ENCODE measurements at regions not wholly inside any gene's neighbourhood (a gene's known extent, or its start where the extent isn't known, plus 50 kb on each side); places are given as distances from the start of the nearest gene placed in this dataset.

DNA sequence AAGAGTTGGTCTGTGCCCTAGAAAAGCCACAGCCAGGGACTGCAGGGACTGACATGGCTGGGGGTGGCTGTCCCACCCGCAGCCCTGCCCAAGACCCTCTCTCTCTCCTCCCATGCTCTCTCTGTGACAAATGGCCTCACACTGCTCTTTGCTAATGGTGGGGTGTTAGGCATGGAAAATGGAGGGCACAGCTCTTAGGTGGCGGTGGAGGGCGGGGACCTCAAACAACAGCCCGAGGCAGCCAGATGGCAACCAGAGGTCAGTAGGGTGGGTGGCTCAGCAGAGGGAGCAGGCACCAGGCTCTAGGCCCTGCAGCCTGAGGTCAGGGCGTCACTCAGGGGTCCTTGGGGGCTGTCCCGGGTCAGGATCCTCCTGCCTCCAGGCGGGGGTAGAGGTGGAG, 73.9 kb upstream of the DAB2IP start:
- H3K23me2 ChIP-seq (ENCODE audit: low read depth, low read length): 0 out of 2 replicates have a peak, but pooled peaks cover 2% of the 10 kb centered on the region
- no peak for FAIRE-seq
- no peak overlapping the region for H2BK20ac ChIP-seq (ENCODE audit: low read length)
- H4K20me1 ChIP-seq (replicated peaks in 1 of 2; ENCODE audit: control insufficient read depth in 1 of 2, insufficient read depth in 2 of 2, low read length in 2 of 2): no peaks in the 10 kb centered on the region
- no peaks in the 10 kb centered on the region for H3K79me1 ChIP-seq (ENCODE audit: low read depth, low read length)
- no peak overlapping the region for H3K4ac ChIP-seq (replicated peaks; ENCODE audit: insufficient read length, low read depth, low read length)
- H3K9ac ChIP-seq (replicated peaks in 1 of 4; ENCODE audit: extremely low read depth in 1 of 4, low read depth in 3 of 4, low read length in 3 of 4): no peak overlapping the region
- H4K8ac ChIP-seq (ENCODE audit: extremely low read depth, insufficient read depth, low read length): no peak overlapping the region
- 0 out of 2 replicates have a peak overlapping the region, but pooled peaks have one; percentile 40 for H2BK15ac ChIP-seq (ENCODE audit: low read length)
- no peak overlapping the region for H3K23ac ChIP-seq (ENCODE audit: insufficient read length)
- H2AFZ ChIP-seq (ENCODE audit: low read length): no peak overlapping the region
- H3K36me3 ChIP-seq (ENCODE audit: control insufficient read depth in 2 of 4, insufficient read depth in 4 of 4, low read length in 3 of 4): no peaks in the 10 kb centered on the region
- H3K9me3 ChIP-seq (ENCODE audit: insufficient read depth in 2 of 2, low read depth in 1 of 2, low read length in 1 of 2): no peaks in the 10 kb centered on the region
- DNase-seq (ENCODE audit: low read depth in 1 of 2, low spot score in 2 of 2): no peak
- no peak overlapping the region for H3K14ac ChIP-seq (ENCODE audit: insufficient read length)
- CTCF ChIA-PET (ENCODE audit: partially characterized antibody): interaction anchor here (1.3 to 8.4 kb wide), 6 partner anchors 8 to 27 kb away, joined by 3 to 57 read pairs (median 8); no protein-coding TSS in a partner anchor
- no peak overlapping the region for H4K5ac ChIP-seq (ENCODE audit: insufficient read length, low read depth, low read length)
- no peak overlapping the region for H2AK5ac ChIP-seq (ENCODE audit: low read depth, low read length)
- H3K56ac ChIP-seq (replicated peaks; ENCODE audit: insufficient read length, low read depth, low read length): no peak overlapping the region
- POLR2A ChIA-PET (ENCODE audit: partially characterized antibody): no interaction called here
- H3K4me1 ChIP-seq (replicated peaks in 1 of 4; ENCODE audit: control insufficient read depth in 3 of 4, insufficient read depth in 4 of 4, low read length in 3 of 4): peaks cover 0 to 16% (median 12%) of the 10 kb centered on the region in 4 experiments; a peak in 6 of 7 replicates
- H3K27ac ChIP-seq (ENCODE audit: low read depth, low read length): no peak overlapping the region
- H3K18ac ChIP-seq (ENCODE audit: extremely low read depth, low read length): no peak overlapping the region
- no peaks in the 10 kb centered on the region; a peak in 2 of 7 replicates for H3K27me3 ChIP-seq (replicated peaks in 1 of 4; ENCODE audit: control insufficient read depth in 3 of 4, extremely low read depth in 1 of 4, insufficient read depth in 3 of 4, low read length in 3 of 4)
- 79% methylated on average over 6 of the region's 7 CpGs; no CpG with 5 or more reads in 1 of the 2 experiments for WGBS, 2 experiments (ENCODE audit: extremely low coverage in 1 of 2, insufficient coverage in 1 of 2, insufficient read length in 1 of 2, insufficient replicate concordance in 2 of 2, low coverage in 1 of 2, low lambda C conversion rate in 2 of 2, missing lambda C conversion rate in 1 of 2)
- no peak overlapping the region for H3K4me2 ChIP-seq (ENCODE audit: insufficient read depth in 1 of 2, low read depth in 2 of 2, low read length in 2 of 2)
- H3K4me3 ChIP-seq (ENCODE audit: extremely low read depth in 1 of 4, insufficient read depth in 2 of 4, low read depth in 3 of 4, low read length in 4 of 4): no peak overlapping the region
- H2BK5ac ChIP-seq (ENCODE audit: low read depth, low read length): no peak overlapping the region
- 0 out of 2 replicates have a peak overlapping the region, but pooled peaks have one; percentile 39 for H2BK12ac ChIP-seq (ENCODE audit: low read depth, low read length)
- no peaks in the 10 kb centered on the region for H3K79me2 ChIP-seq (ENCODE audit: control insufficient read depth in 1 of 2, insufficient read depth in 2 of 2, low read length in 2 of 2)
- no peak overlapping the region for H2BK120ac ChIP-seq (replicated peaks; ENCODE audit: low read depth, low read length)
- H4K91ac ChIP-seq (replicated peaks; ENCODE audit: insufficient read length, low read length): no peak overlapping the region
- TF ChIP-seq, protein P1, sequence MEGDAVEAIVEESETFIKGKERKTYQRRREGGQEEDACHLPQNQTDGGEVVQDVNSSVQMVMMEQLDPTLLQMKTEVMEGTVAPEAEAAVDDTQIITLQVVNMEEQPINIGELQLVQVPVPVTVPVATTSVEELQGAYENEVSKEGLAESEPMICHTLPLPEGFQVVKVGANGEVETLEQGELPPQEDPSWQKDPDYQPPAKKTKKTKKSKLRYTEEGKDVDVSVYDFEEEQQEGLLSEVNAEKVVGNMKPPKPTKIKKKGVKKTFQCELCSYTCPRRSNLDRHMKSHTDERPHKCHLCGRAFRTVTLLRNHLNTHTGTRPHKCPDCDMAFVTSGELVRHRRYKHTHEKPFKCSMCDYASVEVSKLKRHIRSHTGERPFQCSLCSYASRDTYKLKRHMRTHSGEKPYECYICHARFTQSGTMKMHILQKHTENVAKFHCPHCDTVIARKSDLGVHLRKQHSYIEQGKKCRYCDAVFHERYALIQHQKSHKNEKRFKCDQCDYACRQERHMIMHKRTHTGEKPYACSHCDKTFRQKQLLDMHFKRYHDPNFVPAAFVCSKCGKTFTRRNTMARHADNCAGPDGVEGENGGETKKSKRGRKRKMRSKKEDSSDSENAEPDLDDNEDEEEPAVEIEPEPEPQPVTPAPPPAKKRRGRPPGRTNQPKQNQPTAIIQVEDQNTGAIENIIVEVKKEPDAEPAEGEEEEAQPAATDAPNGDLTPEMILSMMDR (IDR thresholded peaks at IDR 0.05; ENCODE audit: control extremely low read depth in 1 of 3, insufficient read depth in 1 of 3, low read depth in 1 of 3, low read length in 3 of 3): no peak
- TF ChIP-seq CTBP2 (IDR thresholded peaks at IDR 0.05; ENCODE audit: borderline replicate concordance, insufficient read depth, insufficient read length, low read length): no peak
- TF ChIP-seq TCF12 (IDR thresholded peaks at IDR 0.05; ENCODE audit: low read depth, low read length): no peak
- no peak for TF ChIP-seq ATF2 (IDR thresholded peaks at IDR 0.05; ENCODE audit: low read length)
- TF ChIP-seq RBBP5 (IDR thresholded peaks at IDR 0.05; ENCODE audit: borderline replicate concordance, low read depth, low read length): no peak
